HepG2 (cell line): ENCODE measurements at regions not wholly inside any gene's neighbourhood (a gene's known extent, or its start where the extent isn't known, plus 50 kb on each side); places are given as distances from the start of the nearest gene placed in this dataset.

Experiments used
- ATAC-seq: fragments of 200-7000 bp; cut with Tn5 transposase; 3 replicates; pipeline ENCODE4 v1.9.1; 2020; ENCODE audit warnings: mild to moderate bottlenecking, moderate library complexity
- BruUV-seq: library from RNA; stranded (reverse); fragments of 400-500 nt; replicated peaks from 2 replicates; lab custom pipeline; 2021; lab: Mats Ljungman, UMichigan
- CTCF ChIA-PET: fragments of 300-600 bp; formaldehyde crosslinking; extraction: SDS; loops from one replicate; lab custom pipeline; 2021; ENCODE audit warnings: low total read pairs, inconsistent platforms, low intra/inter-chr PET ratio; lab: Yijun Ruan, JAX
- POLR2A ChIA-PET: fragments of 350-600 bp; sonication (Branson Sonifier 250); formaldehyde crosslinking; loops from one replicate; lab custom pipeline; 2020; ENCODE audit warnings: antibody characterized with exemption, inconsistent platforms; lab: Yijun Ruan, JAX
- DNase-seq: peaks from one replicate; pipeline ENCODE4 v3.0.0-alpha.2; 2015; ENCODE audit warnings: low spot score
- FAIRE-seq: peaks from 3 replicates; lab custom pipeline; 2011; peaks lifted over from hg19 to GRCh38; lab: Jason Lieb, UNC
- H2AFZ ChIP-seq: one replicate; pipeline ENCODE4 v1.6.1; 2011; ENCODE audit warnings: low read length, inconsistent platforms
- H3K27ac ChIP-seq: fragments of 300-600 bp; 3 replicates; pipeline ENCODE4 v1.8.0; 2011; ENCODE audit warnings: mixed run types, mild to moderate bottlenecking, mixed read lengths, low read length, inconsistent platforms; ENCODE audit not compliant: insufficient read depth; ENCODE audit errors: extremely low read length
- H3K27me3 ChIP-seq, 2 experiments: fragments of 200-600 bp in 1 of 2; 2 replicates in 1 of 2; 3 replicates in 1 of 2; pipeline versions ENCODE4 v1.6.0 to v1.8.0; 2011; ENCODE audit warnings: low read length in 2 of 2, mild to moderate bottlenecking in 2 of 2, moderate library complexity in 2 of 2, inconsistent platforms in 1 of 2; ENCODE audit not compliant: insufficient read depth in 2 of 2, control insufficient read depth in 1 of 2
- H3K36me3 ChIP-seq, 2 experiments: fragments of 200-600 bp in 1 of 2; replicated peaks in 1 of 2; 2 replicates in 1 of 2; 3 replicates in 1 of 2; pipeline versions ENCODE4 v1.5.1 to v1.8.0; 2011; ENCODE audit warnings: low read length in 2 of 2, inconsistent platforms in 1 of 2; ENCODE audit not compliant: insufficient read depth in 2 of 2, control insufficient read depth in 1 of 2
- H3K4me1 ChIP-seq: 2 replicates; pipeline ENCODE4 v1.5.1; 2012; ENCODE audit warnings: low read length, inconsistent platforms; ENCODE audit not compliant: insufficient read depth
- H3K4me2 ChIP-seq: 2 replicates; pipeline ENCODE4 v1.6.0; 2011; ENCODE audit warnings: low read depth, low read length, inconsistent platforms
- H3K4me3 ChIP-seq, 3 experiments: fragments of 200-600 bp in 1 of 3; sonication (generic), shearing (Covaris generic) in 1 of 3; replicated peaks in 1 of 3; 2 replicates each; pipeline ENCODE4 v1.5.1; 2011 to 2016; ENCODE audit warnings: low read length in 3 of 3, inconsistent platforms in 2 of 3, low read depth in 2 of 3, mild to moderate bottlenecking in 2 of 3, control low read depth in 1 of 3, mixed read lengths in 1 of 3; ENCODE audit not compliant: insufficient read depth in 1 of 3
- H3K79me2 ChIP-seq: one replicate; pipeline ENCODE4 v1.6.1; 2011; ENCODE audit warnings: low read length, inconsistent platforms; ENCODE audit not compliant: insufficient read depth
- H3K9ac ChIP-seq: 2 replicates; pipeline ENCODE4 v1.6.0; 2011; ENCODE audit warnings: mild to moderate bottlenecking, low read depth, low read length, inconsistent platforms; ENCODE audit not compliant: insufficient read depth
- H3K9me3 ChIP-seq: 2 replicates; pipeline ENCODE4 v1.5.1; 2012; ENCODE audit warnings: mild to moderate bottlenecking, low read length
- H4K20me1 ChIP-seq: 2 replicates; pipeline ENCODE4 v1.6.0; 2011; ENCODE audit warnings: inconsistent platforms, mild to moderate bottlenecking, low read length, moderate library complexity; ENCODE audit not compliant: insufficient read depth
- GZF1 ChIP-seq: sonication (generic); formaldehyde crosslinking; IDR thresholded peaks from 2 replicates; pipeline ENCODE4 v1.5.1; 2020; ENCODE audit warnings: mild to moderate bottlenecking, missing genetic modification reagents
- HCFC1 ChIP-seq: fragments of 150-350 bp; IDR thresholded peaks from 2 replicates; pipeline ENCODE4 v1.6.1; 2014; ENCODE audit warnings: low read depth, low read length
- MTF1 ChIP-seq: sonication (generic); formaldehyde crosslinking; IDR thresholded peaks from 2 replicates; pipeline ENCODE4 v1.5.0; 2020; ENCODE audit warnings: missing genetic modification reagents
- MTF2 ChIP-seq: sonication (generic); formaldehyde crosslinking; IDR thresholded peaks from 2 replicates; pipeline ENCODE4 v1.5.0; 2020; ENCODE audit warnings: missing genetic modification reagents, borderline replicate concordance
- RELA ChIP-seq: sonication (generic); formaldehyde crosslinking; IDR thresholded peaks from 2 replicates; pipeline ENCODE4 v1.4.0; 2020; ENCODE audit warnings: missing genetic modification reagents
- RXRB ChIP-seq: IDR thresholded peaks from 2 replicates; pipeline ENCODE4 v1.6.1; 2016; ENCODE audit warnings: borderline replicate concordance, missing genetic modification reagents, missing compliant biosample characterization
- SP5 ChIP-seq: IDR thresholded peaks from 2 replicates; pipeline ENCODE4 v1.6.1; 2016; ENCODE audit warnings: low read depth, borderline replicate concordance
- TEAD3 ChIP-seq: optimal IDR thresholded peaks from 2 replicates; pipeline ENCODE3; 2016; ENCODE audit warnings: borderline replicate concordance
- ZNF20 ChIP-seq: sonication (generic); formaldehyde crosslinking; IDR thresholded peaks from 2 replicates; pipeline ENCODE4 v1.4.0; 2020; ENCODE audit warnings: mild to moderate bottlenecking, moderate library complexity, missing genetic modification reagents
- ZNF619 ChIP-seq: sonication (generic); formaldehyde crosslinking; IDR thresholded peaks from 2 replicates; pipeline ENCODE4 v1.4.0; 2020; ENCODE audit warnings: mild to moderate bottlenecking, missing genetic modification reagents
- WGBS: methylation state at CpG from one replicate; pipeline ENCODE4 v1.1.6; 2017; ENCODE audit warnings: low lambda C conversion rate; 5-methylcytosine and 5-hydroxymethylcytosine counted together
- in situ Hi-C: cut with HindIII; loops from 2 replicates; pipeline ENCODE4 v1.10.0; 2017; ENCODE audit warnings: low pct_unique_long_range_greater_than_20kb; ENCODE audit not compliant: extremely low pct_ligation_motif_present
- intact Hi-C: fragments of 100-400 bp; cut with micrococcal nuclease; formaldehyde crosslinking; loops from one replicate; pipeline ENCODE4 v1.10.0; 2022; ENCODE audit not compliant: unreplicated experiment
- TF ChIP-seq, protein P1 (sequence below): sonication (generic); formaldehyde crosslinking; IDR thresholded peaks from 2 replicates; pipeline ENCODE4 v1.8.1; 2023; ENCODE audit warnings: mild to moderate bottlenecking, moderate library complexity, missing genetic modification reagents
- TF ChIP-seq, protein P2 (sequence below): sonication (generic); formaldehyde crosslinking; IDR thresholded peaks from 2 replicates; pipeline ENCODE4 v1.4.0; 2020; ENCODE audit warnings: mild to moderate bottlenecking, missing genetic modification reagents, borderline replicate concordance
- TF ChIP-seq, protein P3 (sequence below): sonication (generic); formaldehyde crosslinking; IDR thresholded peaks from 2 replicates; pipeline ENCODE4 v1.9.0; 2021; ENCODE audit warnings: mild to moderate bottlenecking, missing genetic modification reagents

DNA sequence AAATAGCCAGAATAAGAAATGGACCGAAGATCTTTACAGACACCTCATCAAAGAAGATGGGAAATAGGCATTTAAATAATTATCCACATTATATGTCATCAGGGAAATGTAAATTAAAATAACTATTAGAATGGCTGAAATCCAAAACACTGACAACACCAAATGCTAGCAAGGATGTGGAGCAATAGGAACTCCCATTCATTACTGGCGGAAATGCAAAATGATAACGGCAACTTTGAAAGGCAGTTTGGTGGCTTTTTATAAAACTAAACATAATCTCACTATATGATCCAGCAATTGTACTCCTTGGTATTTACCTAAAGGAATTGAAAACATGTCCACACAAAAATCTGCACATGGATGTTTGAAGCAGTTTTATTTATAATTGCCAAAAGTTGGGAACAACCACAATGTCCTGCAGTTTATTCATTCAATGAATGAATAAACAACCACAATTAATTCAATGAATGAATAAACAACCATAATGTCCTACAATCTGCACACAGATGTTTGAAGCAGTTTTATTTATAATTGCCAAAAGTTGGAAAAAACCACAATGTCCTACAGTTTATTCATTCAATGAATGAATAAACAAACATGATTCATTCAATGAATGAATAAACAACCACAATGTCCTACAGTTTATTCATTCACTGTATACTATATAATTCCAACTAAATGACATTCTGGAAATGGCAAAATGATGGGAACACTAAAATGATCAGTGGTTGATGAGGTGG lies 117.6 kb upstream of the PCDH18 start:
- DNase-seq: no peak
- H3K4me3 ChIP-seq: no peak overlapping the region
- ChIA-PET CTCF (no interaction called here), POLR2A (no interaction called here)
- H3K79me2 ChIP-seq: no peaks in the 10 kb centered on the region
- H3K36me3 ChIP-seq: no peaks in the 10 kb centered on the region
- in situ Hi-C loops: no loop called here
- intact Hi-C loops: no loop called here
- no peak overlapping the region for H3K27ac ChIP-seq
- no peak overlapping the region for H3K4me2 ChIP-seq
- no TSS peak for BruUV-seq
- no peak overlapping the region for H2AFZ ChIP-seq
- FAIRE-seq: no peak
- H3K4me1 ChIP-seq: no peaks in the 10 kb centered on the region
- no peaks in the 10 kb centered on the region for H4K20me1 ChIP-seq
- no peak overlapping the region for H3K9ac ChIP-seq
- no peak for ATAC-seq
- WGBS: 61% methylated on average over 3 of the region's 3 CpGs
- H3K9me3 ChIP-seq: no peaks in the 10 kb centered on the region
- H3K27me3 ChIP-seq: no peaks in the 10 kb centered on the region; a peak in 1 of 5 replicates
- TF ChIP-seq, protein P1, sequence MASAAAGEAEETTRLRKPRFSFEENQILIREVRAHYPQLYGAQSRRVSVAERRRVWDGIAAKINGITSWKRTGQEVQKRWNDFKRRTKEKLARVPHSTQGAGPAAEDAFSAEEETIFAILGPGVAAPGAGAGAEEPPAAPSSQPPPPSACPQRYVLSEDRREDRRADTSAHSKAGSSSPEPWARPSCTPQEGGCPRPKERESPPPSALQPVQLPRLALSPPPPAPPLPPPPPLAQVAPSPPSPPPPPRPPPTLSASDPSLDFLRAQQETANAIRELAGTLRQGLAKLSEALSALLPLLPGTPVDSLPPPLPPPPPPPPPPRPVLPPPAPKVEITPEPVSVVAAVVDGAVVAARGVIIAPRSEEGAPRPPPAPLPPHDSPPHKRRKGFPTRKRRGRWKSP: no peak
- TF ChIP-seq, protein P2, sequence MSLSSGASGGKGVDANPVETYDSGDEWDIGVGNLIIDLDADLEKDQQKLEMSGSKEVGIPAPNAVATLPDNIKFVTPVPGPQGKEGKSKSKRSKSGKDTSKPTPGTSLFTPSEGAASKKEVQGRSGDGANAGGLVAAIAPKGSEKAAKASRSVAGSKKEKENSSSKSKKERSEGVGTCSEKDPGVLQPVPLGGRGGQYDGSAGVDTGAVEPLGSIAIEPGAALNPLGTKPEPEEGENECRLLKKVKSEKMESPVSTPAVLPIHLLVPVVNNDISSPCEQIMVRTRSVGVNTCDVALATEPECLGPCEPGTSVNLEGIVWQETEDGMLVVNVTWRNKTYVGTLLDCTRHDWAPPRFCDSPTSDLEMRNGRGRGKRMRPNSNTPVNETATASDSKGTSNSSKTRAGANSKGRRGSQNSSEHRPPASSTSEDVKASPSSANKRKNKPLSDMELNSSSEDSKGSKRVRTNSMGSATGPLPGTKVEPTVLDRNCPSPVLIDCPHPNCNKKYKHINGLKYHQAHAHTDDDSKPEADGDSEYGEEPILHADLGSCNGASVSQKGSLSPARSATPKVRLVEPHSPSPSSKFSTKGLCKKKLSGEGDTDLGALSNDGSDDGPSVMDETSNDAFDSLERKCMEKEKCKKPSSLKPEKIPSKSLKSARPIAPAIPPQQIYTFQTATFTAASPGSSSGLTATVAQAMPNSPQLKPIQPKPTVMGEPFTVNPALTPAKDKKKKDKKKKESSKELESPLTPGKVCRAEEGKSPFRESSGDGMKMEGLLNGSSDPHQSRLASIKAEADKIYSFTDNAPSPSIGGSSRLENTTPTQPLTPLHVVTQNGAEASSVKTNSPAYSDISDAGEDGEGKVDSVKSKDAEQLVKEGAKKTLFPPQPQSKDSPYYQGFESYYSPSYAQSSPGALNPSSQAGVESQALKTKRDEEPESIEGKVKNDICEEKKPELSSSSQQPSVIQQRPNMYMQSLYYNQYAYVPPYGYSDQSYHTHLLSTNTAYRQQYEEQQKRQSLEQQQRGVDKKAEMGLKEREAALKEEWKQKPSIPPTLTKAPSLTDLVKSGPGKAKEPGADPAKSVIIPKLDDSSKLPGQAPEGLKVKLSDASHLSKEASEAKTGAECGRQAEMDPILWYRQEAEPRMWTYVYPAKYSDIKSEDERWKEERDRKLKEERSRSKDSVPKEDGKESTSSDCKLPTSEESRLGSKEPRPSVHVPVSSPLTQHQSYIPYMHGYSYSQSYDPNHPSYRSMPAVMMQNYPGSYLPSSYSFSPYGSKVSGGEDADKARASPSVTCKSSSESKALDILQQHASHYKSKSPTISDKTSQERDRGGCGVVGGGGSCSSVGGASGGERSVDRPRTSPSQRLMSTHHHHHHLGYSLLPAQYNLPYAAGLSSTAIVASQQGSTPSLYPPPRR (CRISPR knock-in tag): no peak
- no peak for TF ChIP-seq ZNF619 (CRISPR knock-in tag)
- TF ChIP-seq HCFC1: no peak
- no peak for TF ChIP-seq SP5 (CRISPR knock-in tag)
- TF ChIP-seq GZF1 (CRISPR knock-in tag): no peak
- no peak for TF ChIP-seq MTF1
- no peak for TF ChIP-seq RELA (CRISPR knock-in tag)
- no peak for TF ChIP-seq MTF2 (CRISPR knock-in tag)
- TF ChIP-seq ZNF20 (CRISPR knock-in tag): no peak
- no peak for TF ChIP-seq RXRB (CRISPR knock-in tag)
- TF ChIP-seq, protein P3, sequence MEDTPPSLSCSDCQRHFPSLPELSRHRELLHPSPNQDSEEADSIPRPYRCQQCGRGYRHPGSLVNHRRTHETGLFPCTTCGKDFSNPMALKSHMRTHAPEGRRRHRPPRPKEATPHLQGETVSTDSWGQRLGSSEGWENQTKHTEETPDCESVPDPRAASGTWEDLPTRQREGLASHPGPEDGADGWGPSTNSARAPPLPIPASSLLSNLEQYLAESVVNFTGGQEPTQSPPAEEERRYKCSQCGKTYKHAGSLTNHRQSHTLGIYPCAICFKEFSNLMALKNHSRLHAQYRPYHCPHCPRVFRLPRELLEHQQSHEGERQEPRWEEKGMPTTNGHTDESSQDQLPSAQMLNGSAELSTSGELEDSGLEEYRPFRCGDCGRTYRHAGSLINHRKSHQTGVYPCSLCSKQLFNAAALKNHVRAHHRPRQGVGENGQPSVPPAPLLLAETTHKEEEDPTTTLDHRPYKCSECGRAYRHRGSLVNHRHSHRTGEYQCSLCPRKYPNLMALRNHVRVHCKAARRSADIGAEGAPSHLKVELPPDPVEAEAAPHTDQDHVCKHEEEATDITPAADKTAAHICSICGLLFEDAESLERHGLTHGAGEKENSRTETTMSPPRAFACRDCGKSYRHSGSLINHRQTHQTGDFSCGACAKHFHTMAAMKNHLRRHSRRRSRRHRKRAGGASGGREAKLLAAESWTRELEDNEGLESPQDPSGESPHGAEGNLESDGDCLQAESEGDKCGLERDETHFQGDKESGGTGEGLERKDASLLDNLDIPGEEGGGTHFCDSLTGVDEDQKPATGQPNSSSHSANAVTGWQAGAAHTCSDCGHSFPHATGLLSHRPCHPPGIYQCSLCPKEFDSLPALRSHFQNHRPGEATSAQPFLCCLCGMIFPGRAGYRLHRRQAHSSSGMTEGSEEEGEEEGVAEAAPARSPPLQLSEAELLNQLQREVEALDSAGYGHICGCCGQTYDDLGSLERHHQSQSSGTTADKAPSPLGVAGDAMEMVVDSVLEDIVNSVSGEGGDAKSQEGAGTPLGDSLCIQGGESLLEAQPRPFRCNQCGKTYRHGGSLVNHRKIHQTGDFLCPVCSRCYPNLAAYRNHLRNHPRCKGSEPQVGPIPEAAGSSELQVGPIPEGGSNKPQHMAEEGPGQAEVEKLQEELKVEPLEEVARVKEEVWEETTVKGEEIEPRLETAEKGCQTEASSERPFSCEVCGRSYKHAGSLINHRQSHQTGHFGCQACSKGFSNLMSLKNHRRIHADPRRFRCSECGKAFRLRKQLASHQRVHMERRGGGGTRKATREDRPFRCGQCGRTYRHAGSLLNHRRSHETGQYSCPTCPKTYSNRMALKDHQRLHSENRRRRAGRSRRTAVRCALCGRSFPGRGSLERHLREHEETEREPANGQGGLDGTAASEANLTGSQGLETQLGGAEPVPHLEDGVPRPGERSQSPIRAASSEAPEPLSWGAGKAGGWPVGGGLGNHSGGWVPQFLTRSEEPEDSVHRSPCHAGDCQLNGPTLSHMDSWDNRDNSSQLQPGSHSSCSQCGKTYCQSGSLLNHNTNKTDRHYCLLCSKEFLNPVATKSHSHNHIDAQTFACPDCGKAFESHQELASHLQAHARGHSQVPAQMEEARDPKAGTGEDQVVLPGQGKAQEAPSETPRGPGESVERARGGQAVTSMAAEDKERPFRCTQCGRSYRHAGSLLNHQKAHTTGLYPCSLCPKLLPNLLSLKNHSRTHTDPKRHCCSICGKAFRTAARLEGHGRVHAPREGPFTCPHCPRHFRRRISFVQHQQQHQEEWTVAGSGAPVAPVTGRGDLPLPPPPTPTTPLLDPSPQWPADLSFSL (CRISPR knock-in tag): no peak
- no peak for TF ChIP-seq TEAD3
